Epithelial cell of prostate (primary cell): ENCODE measurements at regions not wholly inside any gene's neighbourhood (a gene's known extent, or its start where the extent isn't known, plus 50 kb on each side); places are given as distances from the start of the nearest gene placed in this dataset.

Experiments used
- DNase-seq: peaks from one replicate; pipeline ENCODE4 v3.0.0-alpha.2; 2011; ENCODE audit warnings: low read depth, low spot score
- H3K27ac ChIP-seq: fragments of 450-650 bp; 2 replicates; pipeline ENCODE4 v1.5.1; 2017; ENCODE audit warnings: mild to moderate bottlenecking

DNA sequence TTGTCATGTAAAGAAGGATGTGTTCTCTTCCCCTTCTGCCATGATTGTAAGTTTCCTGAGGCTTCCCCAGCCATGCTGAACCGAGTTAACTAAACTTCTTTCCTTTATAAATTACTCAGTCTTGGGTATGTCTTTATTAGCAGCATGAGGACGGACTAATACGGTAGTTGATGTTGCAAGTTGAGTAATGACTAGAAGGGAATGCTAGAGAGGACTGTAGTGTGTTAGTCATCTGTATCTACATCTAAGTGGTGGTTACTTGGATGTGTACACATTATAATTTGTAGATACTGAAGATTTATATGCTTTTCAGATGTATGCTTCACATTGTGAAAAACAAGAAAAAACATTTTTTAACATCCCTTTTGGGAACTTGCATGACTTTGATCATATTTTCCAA lies 244.6 kb downstream of the POLR1F start:
- no peak for DNase-seq
- H3K27ac ChIP-seq = no peak overlapping the region

DNA sequence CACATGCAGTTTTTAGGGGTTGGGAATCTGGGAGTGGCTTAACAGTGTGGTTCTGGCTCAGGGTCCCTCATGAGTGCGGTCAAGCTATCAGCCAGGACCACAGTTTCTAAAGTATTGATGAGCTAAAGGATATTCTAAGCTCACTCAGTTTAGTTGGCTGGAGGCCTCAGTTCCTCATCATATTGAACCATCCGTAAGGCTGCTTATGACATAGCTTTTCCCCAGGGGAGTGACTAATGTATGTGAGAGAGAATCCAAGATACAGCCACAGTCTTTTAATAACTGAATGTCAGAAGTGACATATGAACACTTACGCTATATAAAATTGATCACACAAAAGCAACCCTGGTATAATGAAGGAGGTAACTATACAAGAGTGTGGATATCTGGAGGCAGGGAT lies 245.3 kb downstream of the POLR1F start:
- H3K27ac ChIP-seq = no peak overlapping the region
- DNase-seq = no peak

DNA sequence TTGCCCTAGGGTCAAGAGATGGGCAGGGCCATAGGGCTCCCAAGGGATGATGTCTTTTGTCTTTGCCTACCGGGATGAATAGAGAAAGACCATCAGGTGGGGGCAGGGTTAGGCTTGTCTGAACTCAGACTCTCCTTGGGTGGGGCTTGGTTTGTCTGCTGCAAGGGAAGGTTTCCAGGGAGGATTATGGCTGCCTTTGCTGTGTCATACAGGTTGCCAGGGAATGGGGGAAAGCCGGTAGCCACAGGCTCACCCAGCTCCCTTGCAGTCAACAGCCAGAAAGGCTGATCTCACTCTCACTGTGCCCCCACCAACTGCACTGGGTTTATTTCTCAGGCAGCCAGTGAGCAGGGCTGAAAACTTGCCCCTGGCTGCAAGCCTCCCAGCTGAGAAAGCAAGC lies 253.2 kb downstream of the POLR1F start:
- DNase-seq = no peak
- H3K27ac ChIP-seq = no peak overlapping the region

DNA sequence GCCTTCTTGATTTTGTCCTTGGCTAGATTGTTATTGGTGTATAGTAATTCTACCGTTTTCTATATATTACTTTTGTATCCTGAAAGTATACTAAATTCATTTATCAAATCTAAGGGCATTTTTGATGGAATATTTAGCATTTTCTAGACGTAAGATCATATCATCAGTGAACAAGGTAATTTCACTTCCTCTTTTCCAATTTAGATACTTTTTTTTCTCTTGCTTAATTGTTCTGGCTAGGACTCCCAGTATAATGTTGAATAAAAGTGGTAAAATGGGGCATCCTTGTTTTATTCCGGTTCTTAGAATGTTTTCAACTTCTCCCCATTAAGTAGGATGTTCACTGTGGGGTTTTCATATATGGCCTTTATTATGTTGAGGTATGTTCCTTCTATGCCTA lies 260.7 kb downstream of the POLR1F start:
- H3K27ac ChIP-seq = no peak overlapping the region
- no peak for DNase-seq

DNA sequence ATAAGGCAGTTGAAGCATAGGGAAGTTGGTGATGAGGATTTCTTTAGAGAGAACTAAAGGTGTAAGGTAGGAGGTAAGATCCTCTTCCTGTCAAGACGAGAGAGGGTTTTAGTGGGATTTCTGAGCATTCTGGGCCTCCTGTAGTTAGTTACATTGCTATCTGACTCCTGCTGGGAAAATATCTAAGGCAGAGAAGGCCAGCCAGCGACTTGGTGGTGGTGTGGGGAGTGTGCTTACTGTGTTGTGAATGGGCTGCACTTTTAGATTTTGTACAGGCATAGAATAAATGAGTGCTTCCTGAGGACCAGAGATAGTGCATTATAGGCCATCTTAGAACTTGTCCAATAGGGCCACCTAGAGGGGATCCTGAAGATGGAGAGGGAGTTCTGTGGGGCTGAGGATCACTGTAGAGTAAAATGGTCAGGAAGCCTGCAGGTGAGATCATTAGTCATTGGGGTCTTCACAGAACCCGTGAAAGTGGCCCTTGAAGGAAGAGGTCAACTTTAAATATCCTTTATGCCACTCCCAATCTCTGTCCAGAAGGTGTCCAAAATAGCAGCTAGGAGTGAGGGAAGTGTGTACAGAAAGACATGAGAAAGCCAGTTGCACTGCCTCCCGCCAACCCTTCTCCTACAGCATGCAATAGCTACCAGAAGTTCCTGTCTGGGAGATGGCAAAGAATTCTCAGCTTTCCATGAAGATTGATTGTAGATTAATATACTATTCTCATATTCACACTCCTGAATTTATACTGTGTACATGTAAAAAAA lies 266.6 kb downstream of the POLR1F start:
- H3K27ac ChIP-seq = no peak overlapping the region
- DNase-seq = no peak

DNA sequence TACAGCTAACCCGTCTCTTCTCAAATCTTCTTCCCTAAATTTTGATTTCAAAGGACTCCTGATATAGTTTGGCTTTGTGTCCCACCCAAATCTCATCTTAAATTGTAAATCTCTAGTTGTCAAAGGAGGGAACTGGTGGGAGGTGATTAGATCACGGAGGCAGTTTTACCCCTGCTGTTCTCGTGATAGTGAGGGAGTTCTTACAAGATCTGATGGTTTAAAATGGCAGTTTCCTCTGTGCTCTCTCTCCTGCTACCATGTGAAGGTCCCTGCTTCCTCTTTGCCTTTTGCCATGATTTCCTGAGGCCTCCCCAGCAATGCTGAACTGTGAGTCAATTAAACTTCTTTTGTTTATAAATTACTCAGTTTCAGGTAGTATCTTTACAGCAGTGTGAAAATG lies 269.3 kb downstream of the POLR1F start:
- DNase-seq = no peak
- H3K27ac ChIP-seq = no peak overlapping the region

DNA sequence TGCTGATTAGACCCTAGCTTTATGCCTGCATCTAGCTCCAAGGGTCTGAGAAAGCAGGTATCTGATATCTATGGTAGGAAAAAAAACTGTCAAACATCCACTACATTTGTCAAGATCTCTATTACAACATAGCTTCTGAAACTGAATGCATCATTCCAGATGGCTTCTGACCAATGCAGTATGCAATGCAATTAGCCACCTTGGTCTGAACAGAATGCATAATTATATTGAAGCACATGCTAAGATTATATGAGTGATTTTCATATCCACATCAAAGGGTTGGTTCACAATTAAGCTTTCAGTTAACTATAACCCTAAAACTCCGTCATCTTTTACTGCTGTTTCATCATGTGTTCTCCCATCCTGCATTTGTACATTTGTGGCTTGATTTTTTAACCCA lies 271.4 kb downstream of the POLR1F start:
- no peak overlapping the region for H3K27ac ChIP-seq
- DNase-seq = no peak

DNA sequence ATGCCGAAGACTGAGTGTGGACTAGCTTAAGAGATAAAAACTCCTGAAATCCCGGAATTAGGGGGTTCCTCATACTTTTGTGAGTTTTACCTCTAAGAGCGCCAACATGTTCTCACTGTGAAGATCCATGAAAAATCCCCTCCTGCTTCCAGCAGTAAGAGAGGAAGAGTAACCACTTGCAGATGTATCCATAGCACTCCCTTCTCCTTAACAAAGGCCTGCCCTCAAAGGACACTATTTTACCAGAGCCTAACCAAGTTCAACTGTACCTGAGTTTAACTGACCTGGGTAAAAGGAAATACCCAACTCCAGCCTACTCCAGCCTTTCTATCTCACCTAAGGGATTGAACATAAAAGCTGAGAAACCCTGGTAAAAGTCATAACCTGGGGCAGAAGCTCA lies 280.9 kb downstream of the POLR1F start:
- H3K27ac ChIP-seq = no peak overlapping the region
- DNase-seq = no peak

DNA sequence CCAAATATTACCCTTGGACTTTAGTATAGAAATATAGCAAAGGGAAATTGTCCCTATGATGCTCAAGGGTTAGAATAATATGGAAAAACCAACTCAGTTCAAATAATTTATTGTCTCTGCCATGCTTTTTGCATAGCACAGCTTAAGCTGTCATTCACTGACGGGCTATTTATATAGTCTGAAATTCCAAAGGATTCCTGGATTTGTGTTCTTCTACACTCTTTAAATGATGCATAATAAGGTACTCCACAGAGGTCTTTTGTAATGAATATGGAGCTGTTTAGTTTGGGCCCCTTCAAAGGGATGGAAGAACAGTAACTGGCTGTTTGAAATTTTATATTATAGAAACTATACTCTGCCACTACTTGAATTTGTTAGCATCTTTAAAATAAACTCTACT lies 276.6 kb upstream of the FERD3L start:
- DNase-seq = no peak
- no peak overlapping the region for H3K27ac ChIP-seq

DNA sequence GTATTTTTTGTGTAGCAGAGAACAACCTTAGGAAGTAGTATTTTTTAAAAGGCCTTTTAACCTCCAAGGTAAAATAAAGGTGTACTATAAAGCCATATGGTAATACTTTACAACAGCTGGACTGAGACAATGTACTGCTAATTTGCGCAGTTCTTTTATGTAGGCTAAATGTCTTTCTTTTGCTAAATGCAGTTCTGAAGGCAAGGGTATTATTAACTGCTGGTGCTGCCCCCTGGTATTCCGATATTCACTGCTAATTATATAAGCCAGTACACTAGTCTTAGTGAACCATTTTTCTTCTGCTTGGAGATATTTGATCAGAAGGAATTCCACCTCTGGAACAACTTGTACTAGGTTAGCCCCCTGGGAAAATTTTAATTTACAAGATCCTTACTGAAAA lies 272.0 kb upstream of the FERD3L start:
- H3K27ac ChIP-seq = no peak overlapping the region
- no peak for DNase-seq

DNA sequence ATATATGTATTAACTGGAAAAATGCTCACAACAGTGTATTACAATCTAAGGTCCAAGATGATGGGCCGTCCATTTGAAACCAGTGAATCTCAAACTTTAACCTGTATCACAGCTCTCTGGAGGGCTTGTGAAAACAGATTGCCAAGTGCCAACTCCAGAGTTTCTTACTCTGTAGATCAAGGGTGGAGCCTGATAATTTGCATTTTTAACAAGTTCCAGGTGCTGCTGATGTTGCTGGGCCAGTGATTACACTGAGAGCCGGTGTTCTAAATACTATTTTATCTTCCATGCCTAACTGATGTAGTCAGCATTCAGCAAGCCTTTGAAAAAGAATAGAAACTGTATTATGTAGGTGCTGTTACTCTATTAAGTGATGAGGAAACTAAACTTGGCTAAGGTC lies 269.9 kb upstream of the FERD3L start:
- no peak for DNase-seq

DNA sequence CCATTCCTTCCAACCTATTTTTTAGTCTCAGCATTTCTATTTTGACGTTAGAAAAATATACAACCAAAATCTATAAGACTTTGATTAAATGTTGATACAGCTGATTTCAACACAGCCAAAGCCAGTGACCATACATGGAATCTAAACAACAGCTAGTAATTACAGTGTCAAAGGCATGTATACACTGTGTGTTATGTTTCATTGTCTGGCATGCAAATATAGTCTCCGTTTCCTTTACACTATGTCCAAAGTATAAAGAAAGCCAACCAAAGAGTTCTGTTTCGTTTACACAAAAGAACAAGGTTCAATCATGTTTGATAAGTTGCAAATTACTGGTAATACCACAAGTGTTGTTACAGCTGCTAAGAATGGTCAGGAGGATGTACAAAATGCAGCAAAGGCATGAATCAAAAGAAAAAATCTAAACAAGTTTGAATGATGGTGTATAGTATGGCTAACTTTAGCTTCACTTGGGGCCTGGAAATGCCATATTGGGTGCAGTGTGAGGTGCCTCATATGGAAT lies 268.3 kb upstream of the FERD3L start:
- no peak for DNase-seq
- H3K27ac ChIP-seq = no peak overlapping the region

More for the DNA sequence above, 269.9 kb upstream of the FERD3L start:
- H3K27ac ChIP-seq = no peak overlapping the region

DNA sequence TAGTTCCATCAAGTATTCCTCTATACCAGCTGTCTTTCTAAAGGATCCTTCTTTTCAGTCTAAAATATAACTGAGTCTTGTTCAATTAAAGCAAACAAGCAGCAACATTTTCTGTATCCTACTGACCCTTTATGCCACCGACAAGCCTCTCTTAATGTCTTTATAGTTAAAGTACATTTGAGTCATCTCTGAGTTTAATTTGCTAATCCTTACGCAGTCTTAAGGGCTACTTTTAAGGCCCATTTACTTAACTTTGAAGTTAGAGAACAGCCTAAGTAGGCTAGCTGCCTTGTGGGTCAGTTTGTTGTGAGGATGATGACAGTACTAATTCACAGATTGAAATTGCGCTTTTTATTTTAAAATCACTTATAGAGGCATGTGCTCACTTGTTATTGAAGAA lies 265.5 kb upstream of the FERD3L start:
- no peak overlapping the region for H3K27ac ChIP-seq
- DNase-seq = no peak

DNA sequence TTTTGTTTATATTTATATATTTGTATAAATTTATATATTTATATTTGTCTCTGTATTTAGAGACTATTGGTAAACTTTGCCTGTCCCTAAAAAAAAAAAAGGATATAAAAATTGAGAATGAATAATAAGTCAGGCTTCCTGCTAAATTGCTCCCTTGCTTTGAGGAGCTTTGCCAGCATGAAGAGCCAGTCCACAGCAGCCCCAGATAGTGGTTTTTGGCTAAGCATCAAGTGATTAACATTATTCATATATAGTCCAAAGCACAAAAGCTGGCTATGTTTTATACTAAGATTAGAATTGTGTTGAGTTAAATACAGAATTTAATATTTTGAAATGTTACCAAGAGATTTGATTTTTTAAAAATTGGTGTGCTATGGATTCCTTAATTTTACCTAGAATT lies 264.9 kb upstream of the FERD3L start:
- DNase-seq = no peak

DNA sequence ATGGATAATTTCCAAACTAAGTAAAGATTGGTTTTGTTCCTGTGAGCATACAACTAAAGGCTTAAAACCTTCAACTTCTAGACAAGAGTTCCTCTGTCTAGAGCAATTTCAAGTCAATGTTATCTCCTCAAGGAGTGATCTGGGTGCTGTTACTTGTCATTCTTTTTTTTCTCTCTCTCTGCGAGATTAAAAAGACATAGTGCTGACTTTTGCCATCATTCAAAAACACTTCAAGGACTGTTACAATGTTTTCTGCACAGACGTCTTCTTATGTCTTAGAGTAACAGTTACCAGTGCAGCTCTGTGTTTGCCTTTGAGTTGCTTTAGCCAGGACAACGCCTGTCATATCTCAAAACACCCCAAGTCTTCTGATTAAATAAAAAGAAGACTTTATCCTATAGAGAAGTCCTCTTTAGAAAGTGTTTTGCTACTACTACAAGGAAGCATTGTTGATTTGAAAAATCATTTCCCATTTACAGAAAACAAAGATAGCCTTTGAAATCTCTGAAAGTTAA lies 263.5 kb upstream of the FERD3L start:
- DNase-seq = no peak
- H3K27ac ChIP-seq = no peak overlapping the region

More for the DNA sequence above, 264.9 kb upstream of the FERD3L start:
- no peak overlapping the region for H3K27ac ChIP-seq

DNA sequence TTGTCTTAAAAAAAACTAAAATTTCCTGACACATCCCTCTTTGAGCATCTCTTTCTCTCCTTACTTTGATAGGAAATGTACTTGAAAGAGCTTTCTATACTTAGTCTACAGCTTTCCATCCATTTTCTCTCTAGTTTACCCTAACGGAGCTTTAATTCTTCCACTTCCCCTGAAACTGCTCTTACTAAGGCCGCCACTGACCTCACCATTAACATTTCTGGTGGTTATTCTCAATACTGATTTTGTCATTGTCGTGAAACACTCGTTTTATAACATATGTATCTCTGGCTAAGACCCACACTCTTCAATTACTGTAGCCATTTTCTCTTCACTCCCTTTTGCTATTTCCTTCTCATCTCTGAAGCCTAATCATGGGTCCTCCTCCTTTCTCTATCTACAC lies 262.0 kb upstream of the FERD3L start:
- DNase-seq = no peak
- no peak overlapping the region for H3K27ac ChIP-seq

DNA sequence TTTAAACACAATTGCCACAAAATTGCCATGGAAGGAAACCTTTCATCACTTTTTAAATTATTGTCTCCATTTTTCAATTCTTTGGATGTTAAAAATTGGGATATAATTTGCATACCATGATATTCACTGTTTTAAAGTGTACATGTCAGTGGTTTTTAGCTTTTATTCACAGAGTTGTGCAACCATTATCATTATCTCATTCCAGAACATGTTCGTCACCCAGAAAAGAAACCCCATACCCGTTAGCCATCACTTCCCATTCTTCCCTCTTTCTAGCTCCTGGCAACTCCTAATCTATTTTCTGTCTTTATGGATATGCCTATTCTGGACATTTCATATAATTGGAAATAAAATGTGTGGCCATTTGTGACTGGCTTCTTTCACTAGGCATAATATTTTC lies 260.3 kb upstream of the FERD3L start:
- H3K27ac ChIP-seq = no peak overlapping the region
- no peak for DNase-seq

DNA sequence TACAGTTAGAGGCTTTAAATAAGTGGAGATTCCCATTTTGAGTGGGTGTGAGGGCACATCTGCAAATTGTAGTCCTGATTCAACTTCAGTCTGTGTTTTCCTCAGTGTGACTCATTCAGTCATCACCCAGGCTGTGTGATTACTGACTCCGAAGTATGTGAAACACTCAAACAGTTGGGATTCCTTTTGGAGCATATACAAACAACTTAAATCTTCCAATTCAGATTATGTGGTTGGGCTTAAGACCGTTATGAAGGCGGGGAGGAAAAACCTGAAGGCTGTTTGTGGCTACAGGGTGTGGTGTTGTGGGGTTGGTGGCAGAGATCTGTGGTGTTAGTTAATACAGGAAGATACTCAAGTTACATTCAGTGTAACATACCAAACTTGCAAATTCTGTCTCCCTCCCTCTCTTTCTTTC lies 259.7 kb upstream of the FERD3L start:
- H3K27ac ChIP-seq = no peak overlapping the region
- DNase-seq = peak; percentile 69

DNA sequence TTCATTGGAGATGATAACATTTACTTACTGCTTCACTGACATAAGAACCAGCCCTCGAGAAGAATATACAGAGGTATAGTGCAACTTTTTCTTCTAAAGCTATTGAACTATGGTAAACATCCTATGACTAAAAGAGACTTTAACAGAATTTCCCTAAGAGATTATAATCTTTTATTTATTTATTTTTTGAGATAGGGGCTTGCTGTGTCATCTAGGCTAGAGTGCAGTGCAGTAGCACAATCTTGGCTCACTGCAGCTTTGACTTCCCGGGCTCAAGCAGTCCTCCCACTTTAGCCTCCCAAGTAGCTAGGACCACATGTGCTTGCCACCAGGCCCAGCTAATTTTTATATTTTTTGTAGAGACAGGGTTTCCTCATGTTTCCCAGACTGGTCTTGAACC lies 258.5 kb upstream of the FERD3L start:
- no peak overlapping the region for H3K27ac ChIP-seq
- no peak for DNase-seq

DNA sequence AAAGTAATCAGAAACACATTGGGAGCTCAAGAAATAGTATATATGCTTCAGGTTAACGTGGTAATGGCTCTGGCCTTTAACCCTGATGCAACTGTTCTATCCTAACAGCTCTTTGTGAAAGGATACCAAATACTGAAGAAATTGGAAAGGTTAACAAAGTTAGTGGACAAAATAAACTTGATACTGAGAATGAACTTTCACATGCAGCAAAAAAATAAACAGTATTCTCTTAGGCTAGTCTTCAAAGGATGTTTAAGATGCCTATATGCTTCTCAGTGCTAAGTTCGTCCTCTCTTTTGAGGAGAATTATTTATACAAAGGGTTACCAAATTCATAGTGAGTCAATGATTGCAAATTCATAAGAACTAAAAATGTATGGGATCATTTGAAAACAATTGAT lies 256.2 kb upstream of the FERD3L start:
- H3K27ac ChIP-seq = no peak overlapping the region
- no peak for DNase-seq

DNA sequence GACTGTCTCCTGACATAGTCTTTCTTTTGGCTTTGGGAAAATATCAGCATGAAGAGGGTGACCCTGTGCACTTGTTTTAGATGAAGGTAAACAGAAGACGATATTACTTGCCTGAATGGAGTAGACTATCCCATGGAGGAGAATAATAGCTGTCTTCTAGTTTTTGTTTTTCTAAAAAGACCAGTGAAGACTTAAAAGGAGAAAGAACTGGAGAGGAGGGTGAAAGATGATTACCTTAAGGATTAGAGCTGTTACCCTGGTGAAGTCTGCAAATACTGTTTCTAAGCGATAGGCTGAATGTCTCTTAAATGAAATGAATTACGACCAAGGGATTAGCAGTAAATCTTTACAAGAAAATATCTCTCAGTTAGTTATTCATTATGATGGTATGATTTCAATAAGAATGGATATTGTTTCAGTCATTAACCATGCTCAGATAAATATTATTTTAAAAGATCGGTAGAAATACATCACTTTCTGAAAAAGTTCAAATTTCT lies 255.6 kb upstream of the FERD3L start:
- no peak overlapping the region for H3K27ac ChIP-seq
- DNase-seq = no peak

DNA sequence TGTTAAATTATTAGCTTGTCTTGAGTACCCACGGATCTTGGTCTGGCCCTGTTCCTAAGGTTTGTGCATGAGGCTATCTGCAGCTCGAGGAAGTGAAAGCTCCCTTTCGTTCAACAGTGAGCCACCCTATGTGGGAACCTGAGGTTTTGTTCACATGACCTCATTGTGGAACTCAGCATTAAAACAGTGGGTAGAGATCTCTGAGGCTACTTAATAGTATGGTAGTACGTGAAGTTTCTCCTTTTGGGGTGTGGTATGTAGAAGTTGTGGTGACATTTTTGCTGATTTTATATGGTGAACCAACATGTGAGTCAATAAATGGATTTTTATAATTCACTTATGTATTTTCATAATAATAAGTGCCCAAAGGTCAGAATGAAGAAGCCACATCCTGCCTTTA lies 252.7 kb upstream of the FERD3L start:
- no peak for DNase-seq
- H3K27ac ChIP-seq = no peak overlapping the region
